Right hindlimb (tissue), 1 donor: ENCODE measurements at regions not wholly inside any gene's neighbourhood (a gene's known extent, or its start where the extent isn't known, plus 50 kb on each side); places are given as distances from the start of the nearest gene placed in this dataset.

Source experiments
- DNase-seq: peaks from one replicate; pipeline ENCODE4 v3.0.0-alpha.2; 2018

DNA sequence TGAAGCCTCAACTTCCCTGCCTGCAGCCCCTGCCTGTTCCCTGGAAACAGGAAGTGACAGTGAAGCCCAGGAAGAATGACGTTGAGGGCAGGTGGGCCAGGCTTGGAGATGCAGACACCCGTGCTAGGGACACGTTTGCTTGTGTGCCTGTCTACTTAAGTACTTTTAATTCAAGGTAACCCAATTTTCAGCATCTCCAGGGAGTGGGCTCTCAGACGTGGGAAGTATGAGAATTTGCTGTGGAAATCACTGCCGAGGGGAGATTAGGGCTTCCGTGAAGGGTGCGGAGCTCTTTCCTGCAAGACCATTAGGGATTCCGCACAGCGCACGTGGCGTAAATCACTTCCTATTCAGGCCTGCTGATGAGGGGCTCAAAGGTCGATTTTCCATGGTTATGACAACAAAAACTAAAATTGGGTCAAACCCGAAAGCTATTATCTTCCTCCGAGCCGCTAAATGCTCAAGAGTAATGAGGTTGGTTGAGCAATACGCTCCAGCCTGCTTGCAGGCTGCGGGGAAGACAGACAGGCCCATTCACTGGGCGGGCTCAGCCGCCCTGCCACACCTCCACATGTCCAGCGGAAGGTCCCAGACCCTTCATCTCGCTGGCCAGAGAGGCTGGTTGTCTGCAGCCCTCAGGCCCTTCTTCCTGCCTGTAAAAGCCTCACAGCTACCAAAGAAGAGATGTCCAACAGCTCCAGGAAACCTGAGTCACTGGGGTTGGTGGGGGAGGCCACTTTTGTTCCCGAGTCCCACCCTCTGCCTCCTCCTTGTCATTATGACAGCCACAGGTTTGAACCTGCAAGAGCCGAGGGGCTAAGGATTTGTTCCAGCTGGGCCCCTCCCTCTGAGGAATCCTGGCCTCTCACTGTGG, 109.9 kb downstream of the RBFOX3 start:
- DNase-seq = no peak

DNA sequence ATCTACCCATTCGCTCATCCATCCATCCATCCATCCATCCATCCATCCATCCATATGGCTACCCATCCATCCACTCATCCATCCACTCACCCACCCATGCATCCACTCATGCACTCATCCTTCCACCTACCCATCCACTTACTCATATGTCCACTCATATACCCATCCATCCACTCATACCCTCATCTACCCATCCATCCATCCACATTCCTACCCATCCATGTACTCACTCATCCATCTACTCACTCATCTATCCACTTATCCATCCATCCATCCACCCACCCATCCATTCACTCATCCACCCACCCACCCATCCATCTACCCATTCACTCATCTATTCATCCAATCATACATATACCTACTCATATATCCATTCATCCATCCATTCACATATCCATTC, 112.0 kb downstream of the RBFOX3 start:
- DNase-seq = no peak

DNA sequence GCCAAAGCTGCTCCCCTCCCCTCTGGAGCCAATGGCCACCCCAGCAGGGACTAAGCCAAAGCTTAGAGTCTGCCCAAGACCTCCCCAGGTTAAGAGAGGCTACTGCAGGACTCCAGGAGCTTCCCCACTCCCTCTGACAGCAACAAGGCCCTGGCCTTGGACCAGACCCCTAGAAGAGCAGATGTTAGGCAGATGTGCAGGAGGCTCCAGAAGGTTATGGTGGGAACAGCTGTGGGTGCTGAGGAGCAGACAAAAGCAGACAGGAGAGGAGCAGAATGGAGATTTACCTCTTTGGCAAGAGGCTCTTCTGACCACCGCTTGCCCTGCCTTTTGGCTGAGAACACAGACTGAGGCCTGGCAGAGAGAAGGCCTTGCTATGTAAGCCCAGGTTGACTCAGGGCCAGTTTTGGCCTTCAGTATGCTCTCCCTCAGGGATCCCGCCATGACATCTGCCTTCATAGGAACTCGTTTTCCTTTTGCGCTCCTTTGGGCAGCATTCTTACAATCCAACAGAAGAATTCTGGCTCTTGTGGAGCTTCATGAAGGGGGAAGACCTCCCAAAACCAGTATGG, 113.0 kb downstream of the RBFOX3 start:
- DNase-seq = no peak

DNA sequence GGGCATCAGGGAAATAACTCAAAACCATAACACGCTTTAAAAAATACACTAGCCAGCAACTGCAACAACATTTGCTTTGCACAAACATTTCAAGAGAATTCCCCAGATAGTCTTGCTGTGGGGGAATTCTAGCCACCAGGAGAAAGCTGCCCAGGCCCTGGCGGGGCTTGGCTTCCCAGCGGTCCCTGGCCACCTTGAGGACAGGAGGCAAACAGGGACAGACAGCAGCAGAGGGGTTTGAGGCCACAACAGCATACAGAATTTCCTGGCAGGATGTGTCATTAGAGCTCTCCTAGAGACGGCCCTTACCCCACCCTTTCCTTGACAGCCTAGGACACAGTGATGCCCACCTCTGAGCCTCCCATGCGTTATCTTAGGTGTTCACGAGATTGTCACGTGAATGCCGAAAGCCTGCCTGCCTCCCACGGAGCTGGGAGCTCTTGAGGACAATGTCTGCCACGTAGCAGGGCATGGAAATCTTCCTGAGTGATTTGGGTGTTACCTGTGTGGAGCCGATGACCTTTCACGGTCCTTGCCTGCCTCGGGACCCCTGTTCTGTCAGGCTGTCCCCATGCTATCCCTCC, 114.3 kb downstream of the RBFOX3 start:
- DNase-seq = no peak

DNA sequence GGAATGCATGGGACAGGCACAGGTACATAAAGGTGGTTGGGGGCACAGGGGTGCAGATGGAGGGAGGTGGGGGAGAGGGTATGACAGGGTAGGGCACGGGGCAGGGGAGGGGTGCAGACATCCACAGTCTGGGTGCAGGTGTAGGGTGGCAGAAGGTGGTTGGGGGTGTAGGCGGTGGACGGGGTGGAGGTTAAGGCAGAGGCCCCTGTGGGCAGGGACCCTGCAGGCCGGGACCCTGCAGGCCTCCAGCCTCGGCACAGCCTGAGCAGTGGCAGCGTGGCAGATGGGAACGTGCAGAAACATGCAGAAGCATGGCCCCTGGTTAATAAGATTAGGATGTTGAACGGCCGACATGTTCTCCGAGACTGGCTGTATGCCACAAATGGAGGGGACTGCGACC, 115.2 kb downstream of the RBFOX3 start:
- no peak for DNase-seq

DNA sequence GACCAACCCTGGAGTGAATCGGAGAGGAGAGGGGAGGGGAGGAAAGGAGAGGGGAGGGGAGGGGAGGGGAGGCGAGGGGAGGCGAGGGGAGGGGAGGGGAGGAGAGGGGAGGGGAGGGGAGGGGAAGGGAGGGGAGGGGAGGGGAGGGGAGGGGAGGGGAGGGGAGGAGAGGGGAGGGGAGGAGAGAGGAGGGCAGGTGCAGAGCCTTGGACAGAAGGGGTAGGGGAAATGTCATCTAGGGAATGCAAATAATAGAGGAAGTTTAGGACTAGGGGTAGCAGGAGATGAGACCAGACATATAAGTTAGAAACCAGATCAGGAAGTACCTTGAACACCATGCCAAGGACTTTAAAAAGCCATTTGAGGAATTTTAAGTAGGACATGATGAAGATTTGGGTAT, 119.8 kb downstream of the RBFOX3 start:
- no peak for DNase-seq

DNA sequence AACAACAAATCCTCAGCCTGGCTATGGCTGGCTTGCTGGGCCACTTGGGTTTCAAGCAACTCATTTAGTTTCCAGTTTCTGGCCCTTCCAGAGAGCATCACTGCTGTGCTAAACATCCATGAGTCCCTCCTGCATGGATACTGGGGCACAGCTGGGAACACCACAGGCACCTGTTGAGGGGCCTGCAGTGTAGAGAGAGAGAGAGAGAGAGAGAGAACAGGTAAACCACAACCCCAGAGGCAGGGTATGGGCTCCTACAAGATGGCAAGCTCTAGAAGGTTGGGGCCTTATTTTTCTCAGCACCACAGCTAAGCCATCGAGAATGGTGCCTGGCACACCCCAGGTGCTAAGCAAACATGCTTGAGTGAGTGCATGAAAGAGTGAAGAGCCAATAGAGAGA, 120.3 kb downstream of the RBFOX3 start:
- no peak for DNase-seq

DNA sequence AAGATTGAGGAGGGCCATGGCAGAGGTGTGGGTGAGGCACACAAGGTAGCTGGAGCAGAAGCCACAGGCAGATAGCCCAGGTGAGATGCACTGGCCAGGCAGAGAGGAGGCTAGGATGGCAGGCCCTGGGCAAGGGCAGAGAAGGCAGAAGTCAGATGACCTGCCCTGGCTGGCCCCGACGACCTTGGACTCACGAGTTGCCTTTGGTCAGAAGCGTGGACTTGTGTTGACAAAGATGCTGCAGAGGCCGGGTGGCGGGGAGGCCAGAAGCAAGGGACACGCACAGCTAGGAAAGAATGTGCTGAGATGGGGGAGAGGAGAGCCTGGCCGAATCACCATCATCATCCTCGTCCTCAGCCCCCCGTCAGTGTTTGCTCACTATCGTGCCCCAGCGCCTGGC, 123.7 kb downstream of the RBFOX3 start:
- DNase-seq = no peak

DNA sequence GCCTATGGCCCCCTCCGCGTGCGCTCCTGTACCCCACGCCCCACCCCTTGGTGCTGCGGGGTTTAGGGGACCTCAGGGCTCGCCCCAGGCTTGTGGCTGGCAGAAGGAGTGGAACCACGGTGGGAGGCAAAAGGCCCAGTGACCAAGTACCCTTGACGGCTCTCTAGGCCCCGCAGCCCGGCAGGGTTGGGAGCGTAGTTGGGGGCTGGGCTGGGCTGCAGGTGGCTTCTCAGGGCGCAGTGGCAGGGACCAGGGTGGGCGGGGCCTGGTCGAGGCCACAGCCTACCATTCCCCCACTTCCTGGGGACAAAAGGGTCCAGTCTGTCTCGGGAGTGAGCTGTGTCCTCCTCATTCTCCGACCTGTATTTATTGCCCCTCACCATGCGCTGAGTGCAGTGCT, 124.9 kb downstream of the RBFOX3 start:
- no peak for DNase-seq

DNA sequence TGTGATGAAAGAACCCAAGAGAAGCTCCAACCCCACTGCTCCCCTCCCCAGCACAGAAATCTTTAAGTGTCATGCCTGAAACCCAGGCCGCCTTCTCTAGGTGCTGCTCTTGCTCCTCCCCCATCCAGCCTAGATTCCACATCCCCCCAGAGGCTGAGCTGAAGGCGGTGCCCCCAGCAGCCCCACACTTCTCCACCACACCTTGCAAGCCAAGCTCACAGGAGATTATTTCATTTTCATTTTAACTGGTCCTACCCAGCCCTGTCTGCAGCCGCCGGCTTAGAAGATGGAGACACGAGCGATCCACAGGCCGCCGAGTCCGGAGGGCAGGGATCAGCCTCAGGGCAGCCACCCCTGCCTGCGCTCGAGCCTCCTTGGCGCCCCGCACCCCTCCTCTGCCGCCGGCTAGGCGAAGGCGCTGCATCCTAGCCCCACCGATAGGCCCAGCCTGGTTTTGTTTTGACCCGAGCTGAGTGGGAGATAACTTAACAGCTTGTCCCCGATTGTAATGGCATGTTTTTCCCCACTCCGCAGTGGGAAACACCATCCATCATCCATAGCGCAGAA, 125.3 kb downstream of the RBFOX3 start:
- DNase-seq = no peak

DNA sequence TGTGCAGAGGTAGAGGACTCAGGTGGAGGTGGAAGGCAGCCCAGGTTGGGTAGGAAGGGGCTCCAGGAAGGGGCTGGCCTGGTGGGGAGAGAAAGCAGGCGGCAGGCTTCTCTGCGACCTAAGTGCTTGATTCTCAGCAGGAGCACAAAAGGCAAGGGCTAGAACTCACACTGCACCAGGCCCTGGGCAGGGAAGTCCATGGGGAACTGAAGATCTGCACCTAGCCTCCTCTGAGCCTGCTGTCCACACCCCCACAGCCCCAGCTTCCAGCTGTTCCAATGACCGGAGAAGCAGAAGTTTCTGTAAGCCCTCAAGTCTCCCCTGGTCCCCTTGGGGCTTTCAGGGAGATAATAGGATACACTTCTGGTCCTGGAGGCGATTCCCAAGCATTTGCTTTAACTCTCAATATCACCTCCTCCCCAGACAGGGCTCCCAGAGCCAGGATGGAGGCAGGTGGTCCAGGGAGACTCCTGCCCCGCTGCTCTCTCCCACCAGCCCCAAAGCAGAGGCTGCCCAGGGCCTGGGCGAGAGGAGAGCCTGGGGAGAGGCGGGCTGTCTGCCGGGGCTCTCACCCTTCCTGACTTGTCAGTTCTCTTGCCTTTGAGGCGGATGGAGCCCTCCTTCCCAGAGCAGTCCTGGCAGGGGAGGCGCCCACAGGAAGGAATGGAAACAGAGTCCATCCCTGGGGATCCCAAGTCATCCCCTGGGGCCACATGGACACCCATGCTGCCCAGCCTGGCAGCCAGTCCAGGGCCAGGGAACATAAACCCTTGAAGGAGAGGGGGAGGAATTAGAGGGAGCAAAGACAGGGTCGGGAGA, 126.0 kb downstream of the RBFOX3 start:
- DNase-seq = no peak

DNA sequence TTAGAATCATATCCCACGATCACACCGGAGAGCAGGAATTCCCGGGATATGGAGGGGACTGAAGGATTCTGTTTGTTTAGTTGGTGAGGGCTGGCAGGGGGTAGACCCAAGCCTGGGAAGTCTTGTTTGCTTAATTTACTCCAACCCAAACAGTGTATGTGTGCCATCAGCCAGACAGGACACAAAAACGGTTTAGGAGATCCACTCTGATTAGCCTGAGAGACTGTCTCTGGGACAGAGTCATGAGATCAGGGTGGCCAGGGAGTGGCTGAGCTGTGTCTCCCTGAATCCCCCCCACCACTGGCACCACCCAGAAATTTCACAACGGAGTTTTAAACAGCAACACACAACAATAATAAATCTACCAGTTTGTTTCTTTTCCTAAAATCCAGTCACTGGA, 127.0 kb downstream of the RBFOX3 start:
- no peak for DNase-seq

DNA sequence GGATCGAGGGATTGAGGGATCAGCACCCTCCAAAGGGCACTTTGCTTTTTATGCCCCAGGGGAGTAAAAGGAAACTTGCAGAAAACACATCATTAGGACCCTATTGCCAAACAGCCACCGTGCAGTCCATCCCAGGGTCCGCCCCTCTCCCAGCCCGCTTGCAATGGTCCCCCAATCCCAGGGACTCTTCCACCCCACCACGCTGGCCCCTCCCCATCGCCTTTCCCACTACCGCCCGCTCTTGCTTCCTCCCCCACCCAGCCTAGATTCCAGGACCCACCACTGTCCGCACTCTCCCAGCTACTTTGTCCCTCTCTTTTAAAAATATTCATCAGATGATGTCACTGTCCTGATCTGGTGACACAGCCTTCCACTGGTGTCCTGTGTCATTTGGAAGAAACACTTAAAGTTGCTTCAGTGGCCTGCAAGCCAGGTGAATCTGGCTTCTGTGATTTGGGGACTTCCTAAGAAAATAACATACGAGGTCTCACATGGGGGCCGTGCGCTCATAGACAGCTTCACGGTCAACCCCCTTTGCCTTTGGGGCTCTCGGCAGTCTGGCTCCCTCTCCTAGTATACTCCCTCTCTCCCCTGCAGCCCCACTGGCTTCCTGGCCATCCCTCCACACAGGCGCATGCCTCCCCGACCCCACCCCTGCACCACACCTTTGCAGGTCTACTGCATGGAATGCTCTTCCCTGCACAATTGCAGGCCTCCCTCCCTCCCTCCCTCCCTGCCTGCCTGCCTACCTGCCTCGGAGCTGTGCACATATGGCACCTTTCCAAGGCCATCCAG, 127.9 kb downstream of the RBFOX3 start:
- peak; percentile 49 for DNase-seq

DNA sequence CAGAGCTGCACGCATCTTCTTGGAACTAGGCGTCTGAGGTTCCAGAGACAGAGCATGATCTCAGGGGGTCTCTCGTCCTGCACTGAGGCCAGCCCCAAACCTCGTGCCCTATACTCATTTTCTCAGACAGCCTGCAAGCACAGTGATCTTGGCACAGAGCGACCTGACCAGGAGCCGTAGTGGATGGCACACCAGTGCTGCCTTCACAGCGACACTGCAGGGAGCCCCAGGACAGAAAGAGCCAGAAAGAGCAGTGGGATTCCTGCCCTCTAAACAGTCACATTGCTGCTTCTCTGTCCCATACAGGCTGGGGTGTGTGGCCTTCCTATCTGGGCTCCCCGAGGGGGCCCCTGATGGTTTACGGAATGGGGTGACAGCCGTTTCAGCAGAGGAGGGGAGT, 131.0 kb downstream of the RBFOX3 start:
- no peak for DNase-seq

DNA sequence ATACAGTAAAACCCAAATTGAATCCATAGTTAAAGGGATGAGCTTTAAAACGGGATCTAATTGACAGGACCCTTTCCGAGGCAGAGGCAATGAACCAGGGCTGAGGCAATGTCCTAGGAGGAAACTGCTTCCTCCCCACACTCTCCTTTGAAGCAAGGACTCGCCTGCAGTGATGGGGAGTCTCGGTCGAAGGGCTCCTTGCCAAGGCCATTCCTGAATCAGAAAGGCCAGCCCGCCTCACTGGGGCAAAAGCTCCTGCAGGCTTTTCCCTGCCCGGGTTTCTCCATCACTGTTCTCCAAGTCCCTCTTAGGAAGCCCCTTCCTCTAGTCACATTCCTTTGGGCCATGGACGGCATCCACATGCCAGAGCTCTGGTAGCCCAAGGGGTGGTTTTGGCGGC, 132.0 kb downstream of the RBFOX3 start:
- DNase-seq = no peak

DNA sequence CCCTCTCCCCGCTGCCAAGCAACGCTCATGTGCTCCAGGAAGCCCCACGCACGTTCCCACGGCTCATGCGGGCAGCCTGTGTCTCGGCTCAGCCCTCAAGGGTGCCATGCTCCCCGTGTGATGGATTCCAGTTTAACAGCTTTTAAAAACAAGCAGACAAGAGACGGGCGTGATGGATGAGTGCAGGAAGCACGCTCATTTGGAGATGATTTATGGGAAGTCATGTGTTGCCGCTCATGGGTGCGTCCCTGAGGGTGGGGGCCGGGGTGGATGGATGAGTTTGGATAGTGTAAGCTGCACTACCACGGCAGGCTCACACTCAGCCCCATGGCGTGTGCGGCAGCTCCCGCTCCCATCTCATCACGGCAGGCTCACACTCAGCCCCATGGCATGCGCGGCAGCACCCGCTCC, 132.8 kb downstream of the RBFOX3 start:
- DNase-seq = no peak

DNA sequence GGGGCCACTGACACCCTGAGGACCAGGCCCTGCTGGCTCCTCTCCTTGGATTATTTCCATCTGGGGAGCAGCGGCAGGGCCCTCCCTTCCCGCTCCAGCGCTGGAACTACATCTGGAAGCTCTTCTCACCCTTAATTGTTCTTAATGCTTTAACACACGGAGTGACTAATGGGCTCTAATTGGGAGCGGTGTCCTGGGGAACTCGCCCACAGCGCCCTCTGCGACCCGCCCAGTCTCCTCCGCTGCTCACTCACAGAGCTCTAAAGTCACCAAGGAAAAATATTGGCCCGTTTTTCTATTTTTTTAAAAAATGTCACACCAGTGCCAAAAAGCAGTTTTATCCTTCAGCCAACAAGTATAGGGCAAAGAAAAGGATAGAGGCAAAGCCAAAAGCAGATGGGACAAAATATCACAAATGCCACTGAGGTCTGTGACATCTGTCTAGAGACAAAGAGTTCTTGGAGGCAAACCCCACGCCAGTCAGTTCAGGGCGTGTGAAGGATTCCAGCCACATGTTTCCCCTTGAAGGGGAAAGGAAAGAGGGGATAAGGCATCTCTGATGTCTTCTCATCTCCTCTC, 134.7 kb downstream of the RBFOX3 start:
- no peak for DNase-seq

DNA sequence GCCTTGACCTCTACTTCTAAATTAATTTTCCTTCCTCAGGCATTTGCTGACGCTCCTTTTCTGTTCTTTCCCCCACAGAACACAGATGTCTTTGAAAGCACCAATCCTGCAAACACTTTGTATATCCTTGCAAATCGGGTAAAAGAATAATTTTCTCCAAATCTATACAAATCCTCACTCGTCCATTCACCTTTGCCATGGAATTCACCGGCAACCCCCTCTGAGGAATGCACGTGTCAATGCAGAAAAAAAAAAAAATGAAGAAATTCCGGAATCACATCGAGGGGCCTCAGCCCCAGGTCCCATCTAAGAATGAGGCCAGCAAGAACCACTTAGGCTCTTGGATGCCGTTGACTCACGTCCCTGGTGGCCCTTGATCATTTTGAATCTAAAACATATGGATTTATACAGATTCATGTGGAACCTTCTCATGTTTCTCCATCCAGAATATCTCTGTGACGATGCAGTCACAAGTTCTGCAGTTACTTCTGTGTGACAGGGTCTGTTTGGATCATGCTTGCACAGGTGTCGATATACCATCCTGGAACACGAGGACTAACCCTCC, 136.9 kb downstream of the RBFOX3 start:
- peak; percentile 44 for DNase-seq

DNA sequence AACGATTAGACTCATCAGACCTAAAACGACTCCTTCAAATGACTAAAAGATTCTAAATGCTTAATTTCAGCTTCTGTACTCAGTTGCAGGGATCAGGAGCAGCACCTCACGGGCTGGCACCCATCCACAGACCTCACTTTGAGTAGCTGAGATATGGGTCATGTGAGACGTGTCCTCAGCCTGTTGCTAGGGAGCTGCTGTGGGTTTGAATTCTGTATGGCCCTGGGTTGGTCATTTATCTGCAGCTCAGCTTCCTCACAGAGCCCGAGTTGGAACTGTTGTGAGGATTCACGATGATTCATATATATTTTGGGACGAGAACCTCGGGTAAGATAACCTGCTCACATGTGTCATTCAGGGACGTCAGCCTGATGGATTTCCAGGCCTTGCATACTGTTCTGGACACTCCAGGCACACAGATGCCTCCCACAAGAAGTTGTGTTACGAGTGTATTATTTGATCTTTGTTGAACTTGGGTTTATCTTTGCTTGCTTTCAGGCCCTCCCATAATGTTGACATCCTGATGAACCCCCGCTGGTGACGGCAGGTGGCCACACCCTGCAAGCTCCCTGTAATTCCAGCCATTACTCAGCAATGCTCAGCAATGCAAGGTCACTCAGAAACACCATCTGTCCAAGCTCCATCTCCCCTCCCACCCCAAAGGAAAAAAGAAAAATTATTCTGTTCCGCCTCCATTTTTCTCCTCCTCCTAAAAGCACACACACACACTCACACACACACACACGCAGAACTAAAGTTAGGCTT, 137.6 kb downstream of the RBFOX3 start:
- peak; percentile 56 for DNase-seq

DNA sequence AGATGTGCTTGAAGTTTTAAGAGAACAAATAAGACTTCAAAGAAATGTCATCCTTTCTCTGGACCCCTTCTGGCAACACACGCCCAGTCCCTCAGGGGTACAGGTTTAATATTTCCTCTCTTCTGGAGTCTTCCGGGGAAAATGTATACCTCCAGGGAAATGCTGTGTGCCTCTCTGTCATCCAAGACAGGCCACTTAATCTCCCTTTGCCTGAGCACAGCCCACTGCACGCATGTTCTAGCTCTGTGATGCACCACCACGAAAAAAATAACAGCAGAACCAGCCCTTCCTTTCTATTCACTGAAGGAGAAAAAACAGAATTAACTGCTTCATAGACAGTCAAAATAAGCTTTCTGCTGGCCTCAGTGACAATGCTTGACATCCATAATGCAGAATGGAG, 140.1 kb downstream of the RBFOX3 start:
- no peak for DNase-seq

DNA sequence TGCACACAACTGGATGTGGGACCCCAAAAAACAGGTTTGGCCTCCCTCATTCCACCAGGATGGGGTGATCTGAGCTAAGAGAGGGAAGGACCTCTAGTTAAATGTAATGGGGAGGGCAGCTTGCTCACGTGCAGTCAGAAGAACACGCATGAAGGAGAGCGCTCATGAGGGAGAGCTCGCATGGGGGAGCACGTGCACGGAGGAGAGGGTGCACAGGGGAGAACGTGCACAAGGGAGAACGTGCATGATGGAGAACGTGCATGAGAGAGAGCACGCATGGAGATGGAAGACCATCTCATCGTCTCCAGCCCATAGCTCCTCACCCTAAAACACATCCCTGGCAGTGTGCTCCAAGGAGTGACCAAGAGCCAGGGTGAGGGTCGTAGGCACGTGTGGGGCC, 141.2 kb downstream of the RBFOX3 start:
- no peak for DNase-seq
